ENCODE measurements at regions not wholly inside any gene's neighbourhood (a gene's known extent, or its start where the extent isn't known, plus 50 kb on each side); places are given as distances from the start of the nearest gene placed in this dataset.

DNA sequence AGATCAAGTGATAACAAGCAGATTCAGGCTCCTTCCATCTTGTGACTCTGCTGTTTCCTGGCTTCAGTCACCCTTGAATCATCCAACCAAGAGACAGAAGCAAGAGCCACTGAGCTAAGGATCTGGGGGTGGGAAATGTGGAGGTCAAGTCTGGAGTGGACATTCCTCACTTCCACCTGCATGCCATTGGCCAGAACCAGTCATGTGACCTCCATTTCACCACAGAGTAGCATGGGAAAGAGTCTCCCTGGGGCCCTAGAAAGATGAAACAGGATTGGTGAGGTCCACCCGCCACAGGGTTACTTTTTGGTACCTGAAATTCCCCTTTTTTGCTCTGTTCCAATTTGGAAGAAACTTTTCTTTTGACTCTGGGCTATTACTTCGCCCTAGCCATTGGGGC, 1006.0 kb upstream of the EEF2KMT start:
- DNase-seq: no peak

GRCh38 chr16:6099102-6099501, 1001.5 kb upstream of the EEF2KMT start:
- DNase-seq: no peak

GRCh38 chr16:6096931-6097670, 999.5 kb upstream of the EEF2KMT start:
- no peak for DNase-seq

DNA sequence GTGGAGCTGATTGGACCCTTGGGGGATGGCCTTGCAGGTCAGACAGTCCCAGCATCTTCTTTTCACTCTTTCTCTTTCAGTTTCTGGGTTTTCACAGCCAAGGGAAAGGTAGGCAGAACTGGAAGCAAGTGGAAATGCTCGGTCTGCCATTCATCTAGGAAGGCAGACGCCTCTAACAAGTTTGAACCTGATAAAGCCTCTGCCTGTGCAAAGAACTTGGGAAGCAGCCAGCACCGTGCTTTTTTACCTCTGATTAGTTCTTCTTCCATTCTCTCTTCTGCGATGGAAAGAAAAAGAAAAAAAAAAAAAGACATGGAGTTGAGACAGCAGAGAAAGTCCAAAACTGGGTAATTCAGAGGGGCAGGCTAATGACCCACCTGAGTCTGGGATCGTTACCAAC, 997.8 kb upstream of the EEF2KMT start:
- DNase-seq: no peak

- no peak for DNase-seq
These were observed 993.4 kb upstream of the EEF2KMT start for GRCh38 chr16:6091021-6091420.

- DNase-seq: peak; percentile 65
These were observed 983.9 kb upstream of the EEF2KMT start for GRCh38 chr16:6081320-6081976.

- DNase-seq: no peak
These were observed 979.0 kb upstream of the EEF2KMT start for GRCh38 chr16:6076631-6077030.

DNA sequence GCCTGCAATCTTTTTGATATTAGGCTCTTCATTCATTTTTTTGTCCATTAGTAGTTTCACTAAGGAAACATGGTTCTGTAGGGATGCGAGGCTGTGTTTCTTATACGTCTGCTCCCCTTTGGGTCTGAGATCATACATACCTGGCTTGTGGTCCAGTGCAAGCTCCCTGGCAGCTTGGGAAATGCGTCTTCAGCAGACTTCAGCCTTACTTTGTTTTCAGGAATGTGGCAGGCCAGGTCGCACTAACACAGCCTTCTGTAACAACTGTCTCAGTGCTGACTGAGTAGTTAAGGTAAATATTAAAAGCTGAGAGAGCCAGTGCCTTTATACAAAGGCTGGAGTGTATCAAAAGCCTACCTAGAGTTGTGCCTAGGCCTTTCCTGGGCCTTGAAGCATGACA, 970.5 kb upstream of the EEF2KMT start:
- no peak for DNase-seq

- peak; percentile 94 for DNase-seq
These were observed 969.1 kb upstream of the EEF2KMT start for GRCh38 chr16:6066652-6067051.

DNA sequence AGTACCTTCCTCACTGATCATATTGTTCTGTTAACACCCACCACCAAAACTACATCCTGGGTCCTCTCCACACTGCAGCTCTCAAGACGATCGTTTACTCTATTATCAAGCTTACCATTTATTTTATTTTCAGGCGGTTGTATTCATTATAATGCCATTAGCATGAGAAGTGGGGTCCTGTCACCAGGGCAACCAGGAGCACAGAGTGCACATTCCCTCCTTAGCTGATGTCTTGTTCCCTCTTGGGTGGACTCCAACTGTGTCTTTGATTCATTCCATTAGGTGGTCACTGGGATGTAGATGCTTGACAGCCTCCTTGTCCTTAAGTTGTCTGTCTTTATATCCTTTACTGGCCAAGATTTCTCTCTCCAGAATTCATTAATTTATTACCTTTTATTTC, 965.9 kb upstream of the EEF2KMT start:
- no peak for DNase-seq

- DNase-seq: no peak
These were observed 962.1 kb upstream of the EEF2KMT start for GRCh38 chr16:6059671-6060070.

DNA sequence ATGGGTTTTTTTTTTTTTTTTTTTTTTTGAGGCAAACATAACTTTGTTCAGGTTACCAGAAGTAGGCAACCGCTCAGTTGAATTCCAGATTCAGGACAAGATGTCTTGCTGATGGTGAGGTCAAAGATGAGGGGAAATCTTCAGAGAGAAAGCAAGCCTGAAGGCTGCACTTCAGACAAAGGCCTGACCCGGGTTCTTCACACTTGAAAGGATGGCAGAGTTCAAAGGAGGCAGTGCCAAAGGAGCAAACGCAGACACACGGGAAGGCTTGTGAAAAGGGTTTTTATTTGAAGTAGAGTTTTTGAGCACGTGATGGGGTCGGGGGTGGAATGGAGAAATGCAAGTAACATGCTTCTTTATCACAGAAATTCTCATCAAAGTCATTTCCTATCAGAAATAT, 960.2 kb upstream of the EEF2KMT start:
- DNase-seq: no peak

DNA sequence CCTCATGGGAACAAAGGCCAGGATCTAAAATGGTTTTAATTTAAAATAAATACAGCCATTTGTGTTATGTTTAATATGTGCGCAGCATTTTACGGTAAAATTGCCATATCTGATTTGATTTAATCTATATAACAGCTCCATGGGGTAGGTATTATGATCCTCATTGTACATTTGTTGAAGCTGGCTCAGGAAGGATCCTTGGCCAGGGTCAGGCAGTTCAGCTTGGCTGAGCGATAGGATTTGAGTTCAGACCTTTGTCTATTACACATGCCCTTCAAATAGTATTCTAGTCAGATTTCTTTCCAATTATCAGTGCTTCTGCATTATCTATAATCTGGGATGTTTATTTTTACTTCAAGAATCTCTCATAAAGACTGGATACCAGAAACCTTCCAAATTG, 950.4 kb upstream of the EEF2KMT start:
- DNase-seq: no peak

- DNase-seq: no peak
These were observed 949.7 kb upstream of the EEF2KMT start for GRCh38 chr16:6047325-6047724.

DNA sequence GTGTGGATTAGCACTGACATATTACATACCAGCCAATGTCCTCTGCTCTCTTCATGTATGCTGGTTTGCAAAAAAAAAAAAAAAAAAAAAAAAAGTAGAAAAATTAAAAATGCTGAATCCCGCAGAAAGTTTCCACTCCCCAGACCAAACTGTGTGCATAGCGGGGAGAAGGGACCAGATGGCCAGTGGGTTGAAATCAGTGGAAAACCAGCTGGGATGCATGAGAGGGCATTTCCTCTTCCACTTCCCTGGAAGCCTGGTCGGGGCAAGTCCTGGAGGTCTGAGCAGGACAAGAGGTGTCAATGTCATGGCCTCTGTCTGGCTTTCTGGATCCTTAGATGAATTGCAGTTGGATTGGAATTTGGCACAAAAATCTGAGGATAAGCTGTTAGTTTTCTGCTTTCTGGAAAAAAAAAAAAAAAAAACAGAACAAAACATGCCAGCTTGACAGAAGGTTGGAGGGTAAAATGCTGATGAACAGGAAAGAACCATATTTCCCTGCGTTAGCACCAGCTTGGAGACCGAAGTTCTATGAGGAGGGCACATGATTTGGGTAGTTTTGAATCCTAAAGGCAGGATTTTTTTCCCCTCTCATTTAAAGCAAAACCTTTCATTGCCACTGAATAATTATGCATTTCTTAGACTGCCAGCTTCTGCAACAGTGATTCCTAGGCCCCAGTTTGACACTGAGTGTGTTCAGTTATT, 941.5 kb upstream of the EEF2KMT start:
- DNase-seq: no peak

DNA sequence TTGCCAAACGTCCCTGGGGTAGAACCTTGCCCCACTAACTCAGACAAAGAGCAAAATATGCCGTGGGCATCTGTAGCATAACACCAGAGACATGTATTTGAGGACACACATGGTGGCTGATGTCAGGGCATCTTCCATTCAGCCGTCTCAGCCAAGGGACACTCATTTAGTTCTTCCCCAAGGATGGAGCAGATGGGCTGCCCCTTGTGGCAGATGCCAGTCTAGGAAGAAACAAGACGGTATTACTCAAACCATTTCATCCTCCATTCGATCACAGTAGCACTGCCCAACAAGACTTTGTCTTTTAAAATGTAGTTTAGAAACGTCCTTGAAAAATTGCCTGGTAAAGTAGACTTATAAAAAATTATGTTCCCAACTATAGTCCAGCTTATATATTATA, 937.6 kb upstream of the EEF2KMT start:
- peak; percentile 33 for DNase-seq

- no peak for DNase-seq
These were observed 936.9 kb upstream of the EEF2KMT start for GRCh38 chr16:6034511-6034910.

DNA sequence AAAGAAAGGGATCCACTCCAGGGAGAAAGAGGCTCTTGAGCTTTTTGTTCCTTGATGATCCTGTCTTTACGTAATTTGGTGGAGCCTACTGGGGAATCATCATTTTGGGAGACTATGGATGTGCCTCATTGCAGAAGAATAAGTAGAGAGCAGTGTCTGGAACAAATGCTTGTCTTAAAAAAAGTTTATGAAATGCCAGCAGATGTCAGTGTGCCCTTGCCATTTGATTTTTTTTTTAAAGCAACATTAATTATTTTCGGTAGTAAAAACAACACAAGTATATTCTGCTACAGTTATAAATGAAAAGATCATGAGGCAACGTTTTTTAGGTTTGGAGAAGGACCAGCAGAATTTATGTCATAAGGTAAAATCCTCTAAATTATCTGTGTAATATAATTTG, 934.8 kb upstream of the EEF2KMT start:
- peak; percentile 31 for DNase-seq

DNA sequence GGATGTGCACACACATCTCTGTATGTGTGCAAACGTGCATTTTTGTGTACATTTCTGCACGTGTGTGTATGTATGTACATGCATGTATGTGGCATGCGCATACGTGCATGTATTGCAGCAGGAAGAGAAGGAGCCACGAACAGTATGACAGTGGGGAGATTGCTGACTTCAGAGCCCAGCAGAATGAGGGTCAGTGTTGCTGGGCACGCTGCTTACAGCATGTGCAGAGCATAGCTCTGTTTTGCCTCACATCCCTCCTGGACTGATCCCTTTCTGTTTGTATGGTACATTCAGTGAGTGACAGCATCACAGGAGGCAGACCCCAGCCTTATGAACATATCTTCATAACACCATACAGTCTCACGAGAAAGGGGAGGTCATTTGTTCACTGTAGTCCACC, 934.0 kb upstream of the EEF2KMT start:
- no peak for DNase-seq

DNA sequence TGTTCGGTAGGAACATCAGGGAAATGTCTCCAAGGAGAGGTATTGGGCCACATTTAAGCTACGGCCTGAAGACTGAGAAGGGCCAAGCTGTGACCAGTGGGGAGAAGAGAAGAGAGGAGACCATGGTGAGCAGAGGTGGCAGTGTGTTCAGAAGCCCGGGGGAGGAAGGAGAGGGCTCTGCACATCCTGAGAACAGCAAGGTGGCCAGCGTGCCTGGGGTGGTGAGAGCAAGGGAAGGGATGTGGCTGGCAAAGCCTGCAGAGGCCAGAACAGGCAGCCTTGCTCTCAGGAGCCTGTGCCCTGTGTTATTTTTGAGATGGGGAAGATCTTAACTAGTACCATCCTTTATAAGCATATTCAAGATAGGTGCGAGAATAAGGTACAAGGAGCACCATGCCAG, 933.5 kb upstream of the EEF2KMT start:
- DNase-seq: no peak

DNA sequence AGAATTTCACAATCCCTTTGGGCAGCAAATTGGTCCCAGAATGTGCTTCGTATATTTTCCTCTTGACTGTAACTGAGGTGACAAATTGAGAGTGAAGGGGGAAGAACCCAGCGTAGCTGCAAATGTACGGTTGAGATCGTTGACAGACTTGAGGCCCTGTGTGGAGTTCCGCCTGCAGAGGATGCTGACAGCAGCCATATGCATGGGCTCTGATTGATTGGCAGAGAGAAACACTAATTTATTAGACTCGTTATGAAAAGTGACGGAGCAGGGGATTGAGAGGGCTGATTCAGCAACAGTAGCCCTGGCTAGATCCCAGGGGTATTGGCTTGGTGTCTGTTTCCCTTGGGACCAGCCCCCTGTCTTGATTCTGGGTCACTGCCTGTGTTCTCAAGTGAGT, 930.1 kb upstream of the EEF2KMT start:
- DNase-seq: no peak

- DNase-seq: no peak
These were observed 925.9 kb upstream of the EEF2KMT start for GRCh38 chr16:6023449-6023848.

DNA sequence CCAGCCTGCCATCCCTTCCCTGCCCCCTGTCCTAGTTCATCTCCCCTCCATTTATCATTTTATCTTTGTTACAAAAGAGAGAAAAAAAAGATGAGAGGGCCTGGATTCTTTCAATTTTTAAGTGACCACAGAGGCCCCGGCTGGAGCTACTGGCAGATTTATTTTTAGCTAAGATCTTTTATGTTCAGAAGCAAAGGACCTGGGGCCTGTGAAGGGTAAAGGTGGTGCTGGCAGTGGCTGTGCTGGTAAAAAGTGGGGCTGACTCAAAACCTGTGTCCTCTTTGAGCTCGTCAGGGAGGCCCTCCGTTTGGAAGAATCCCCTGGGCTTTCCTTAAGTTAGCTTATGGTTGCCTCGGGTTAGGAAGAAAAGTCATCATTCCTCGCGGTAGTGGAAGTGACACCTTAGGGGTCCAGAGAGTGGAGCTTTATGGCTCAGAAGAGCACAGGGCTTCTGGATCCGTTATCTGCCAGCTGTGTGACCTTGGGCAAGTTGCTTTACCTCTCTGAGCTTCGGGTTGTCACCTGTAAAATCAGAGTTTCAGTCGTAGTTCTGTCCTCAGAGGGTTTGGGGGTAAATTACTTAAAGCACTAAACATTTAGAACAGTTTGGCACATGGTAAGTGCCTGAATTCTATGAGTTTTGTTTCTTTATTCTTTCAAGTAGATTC, 923.8 kb upstream of the EEF2KMT start:
- DNase-seq: no peak

Measured in NCI-H2227 treated with DMSO at 0.1 percent for 48 hours (cell line).